ENCODE measurements at regions not wholly inside any gene's neighbourhood (a gene's known extent, or its start where the extent isn't known, plus 50 kb on each side); places are given as distances from the start of the nearest gene placed in this dataset.

- DNase-seq (ENCODE audit: low spot score), result no peak
These were observed 646.2 kb downstream of the VRK1 start for GRCh38 chr14:97443412-97443811.

- no peak for DNase-seq (ENCODE audit: low spot score)
These were observed 647.1 kb downstream of the VRK1 start for GRCh38 chr14:97444248-97444647.

- no peak for DNase-seq (ENCODE audit: low spot score)
These were observed 648.2 kb downstream of the VRK1 start for GRCh38 chr14:97445367-97445766.

GRCh38 chr14:97446087-97446486, 648.9 kb downstream of the VRK1 start:
- DNase-seq (ENCODE audit: low spot score), result no peak

- no peak for DNase-seq (ENCODE audit: low spot score)
These were observed 655.1 kb downstream of the VRK1 start for GRCh38 chr14:97452314-97452713.

- DNase-seq (ENCODE audit: low spot score), result no peak
These were observed 656.8 kb downstream of the VRK1 start for GRCh38 chr14:97453991-97454390.

GRCh38 chr14:97456462-97456861, 659.3 kb downstream of the VRK1 start:
- no peak for DNase-seq (ENCODE audit: low spot score)

GRCh38 chr14:97456958-97457357, 659.8 kb downstream of the VRK1 start:
- no peak for DNase-seq (ENCODE audit: low spot score)

- DNase-seq (ENCODE audit: low spot score), result no peak
These were observed 660.4 kb downstream of the VRK1 start for GRCh38 chr14:97457575-97458085.

- DNase-seq (ENCODE audit: low spot score), result no peak
These were observed 661.1 kb downstream of the VRK1 start for GRCh38 chr14:97458255-97458654.

GRCh38 chr14:97458661-97459579, 661.7 kb downstream of the VRK1 start:
- no peak for DNase-seq (ENCODE audit: low spot score)

GRCh38 chr14:97462081-97462480, 664.9 kb downstream of the VRK1 start:
- DNase-seq (ENCODE audit: low spot score), result no peak

GRCh38 chr14:97468220-97468619, 671.0 kb downstream of the VRK1 start:
- DNase-seq (ENCODE audit: low spot score), result no peak

GRCh38 chr14:97477353-97477752, 680.2 kb downstream of the VRK1 start:
- DNase-seq (ENCODE audit: low spot score), result no peak

GRCh38 chr14:97485201-97485600, 688.0 kb downstream of the VRK1 start:
- DNase-seq (ENCODE audit: low spot score), result no peak

- no peak for DNase-seq (ENCODE audit: low spot score)
These were observed 689.5 kb downstream of the VRK1 start for GRCh38 chr14:97486601-97487120.

GRCh38 chr14:97489750-97490149, 692.6 kb downstream of the VRK1 start:
- no peak for DNase-seq (ENCODE audit: low spot score)

- DNase-seq (ENCODE audit: low spot score), result no peak
These were observed 693.4 kb downstream of the VRK1 start for GRCh38 chr14:97490521-97491070.

GRCh38 chr14:97491697-97492096, 694.5 kb downstream of the VRK1 start:
- DNase-seq (ENCODE audit: low spot score), result no peak

- DNase-seq (ENCODE audit: low spot score), result no peak
These were observed 702.8 kb downstream of the VRK1 start for GRCh38 chr14:97499790-97500481.

GRCh38 chr14:97506626-97507025, 709.4 kb downstream of the VRK1 start:
- no peak for DNase-seq (ENCODE audit: low spot score)

- no peak for DNase-seq (ENCODE audit: low spot score)
These were observed 716.7 kb downstream of the VRK1 start for GRCh38 chr14:97513891-97514290.
